DND-41 (cell line): ENCODE measurements at regions not wholly inside any gene's neighbourhood (a gene's known extent, or its start where the extent isn't known, plus 50 kb on each side); places are given as distances from the start of the nearest gene placed in this dataset.

Experiments
- ATAC-seq: fragments of 200-7000 bp; cut with Tn5 transposase; 3 replicates; pipeline ENCODE4 v1.9.1; 2021; ENCODE audit warnings: low read depth; ENCODE audit not compliant: insufficient read depth
- DNase-seq: peaks from one replicate; pipeline ENCODE4 v3.0.0-alpha.2; 2020
- H2AFZ ChIP-seq: 2 replicates; pipeline ENCODE4 v1.6.0; 2012; ENCODE audit warnings: low read depth, low read length
- H3K27ac ChIP-seq: 2 replicates; pipeline ENCODE4 v1.5.1; 2012; ENCODE audit warnings: low read length, inconsistent platforms
- H3K27me3 ChIP-seq: fragments of 200-600 bp; sonication (generic); 2 replicates; pipeline ENCODE4 v1.6.0; 2012; ENCODE audit warnings: low read length, mild to moderate bottlenecking, inconsistent platforms; ENCODE audit not compliant: insufficient read depth, poor library complexity
- H3K36me3 ChIP-seq: 2 replicates; pipeline ENCODE4 v1.5.1; 2012; ENCODE audit warnings: low read length, inconsistent platforms; ENCODE audit not compliant: insufficient read depth
- H3K4me1 ChIP-seq: 2 replicates; pipeline ENCODE4 v1.5.1; 2012; ENCODE audit warnings: mild to moderate bottlenecking, low read length; ENCODE audit not compliant: insufficient read depth
- H3K4me2 ChIP-seq: 2 replicates; pipeline ENCODE4 v1.6.0; 2012; ENCODE audit warnings: mild to moderate bottlenecking, moderate library complexity, low read length, inconsistent platforms; ENCODE audit not compliant: insufficient read depth
- H3K4me3 ChIP-seq, 2 experiments: fragments of 200-600 bp in 1 of 2; shearing (Covaris generic) in 1 of 2; 2 replicates each; pipeline ENCODE4 v1.5.1; 2012 to 2016; ENCODE audit warnings: inconsistent platforms in 2 of 2, low read length in 2 of 2, mild to moderate bottlenecking in 2 of 2, low read depth in 1 of 2, moderate library complexity in 1 of 2
- H3K79me2 ChIP-seq: 2 replicates; pipeline ENCODE4 v1.6.0; 2012; ENCODE audit warnings: low read length, inconsistent platforms; ENCODE audit not compliant: insufficient read depth
- H3K9ac ChIP-seq: 2 replicates; pipeline ENCODE4 v1.6.0; 2012; ENCODE audit warnings: low read depth, mild to moderate bottlenecking, inconsistent platforms, low read length, moderate library complexity
- H3K9me3 ChIP-seq: 2 replicates; pipeline ENCODE4 v1.5.1; 2012; ENCODE audit warnings: low read length, moderate library complexity, mild to moderate bottlenecking, inconsistent platforms; ENCODE audit not compliant: insufficient read depth, severe bottlenecking
- H4K20me1 ChIP-seq: 2 replicates; pipeline ENCODE4 v1.6.0; 2012; ENCODE audit warnings: low read length; ENCODE audit not compliant: insufficient read depth
- CTCF ChIP-seq: IDR thresholded peaks from 2 replicates; pipeline ENCODE4 v1.5.1; 2012; ENCODE audit warnings: borderline replicate concordance, low read length, moderate library complexity, mild to moderate bottlenecking; ENCODE audit not compliant: poor library complexity, severe bottlenecking; ENCODE audit errors: extremely low read depth
- EZH2 ChIP-seq: IDR thresholded peaks from 3 replicates; pipeline ENCODE4 v1.6.1; 2012; ENCODE audit warnings: borderline replicate concordance, low read depth, mild to moderate bottlenecking, moderate library complexity, low read length, inconsistent platforms; ENCODE audit not compliant: severe bottlenecking

- Histone ChIP-seq H3K79me2 (no peaks in the 10 kb centered on the region), H3K27me3 (no peaks in the 10 kb centered on the region), H3K9ac (no peak overlapping the region), H3K36me3 (no peaks in the 10 kb centered on the region), H2AFZ (no peak overlapping the region), H4K20me1 (no peaks in the 10 kb centered on the region), H3K4me1 (no peaks in the 10 kb centered on the region), H3K27ac (no peak overlapping the region), H3K4me3 (no peak overlapping the region), H3K9me3 (no peaks in the 10 kb centered on the region), H3K4me2 (no peak overlapping the region)
- DNase-seq (no peak), ATAC-seq (no peak)
- TF ChIP-seq EZH2 = no peak
- TF ChIP-seq CTCF = no peak
Measured at GRCh38 chrY:7923476-7924017, 1012.0 kb upstream of the AMELY start.

- H3K9me3 ChIP-seq = no peaks in the 10 kb centered on the region
- ATAC-seq (no peak), DNase-seq (no peak)
- no peak overlapping the region for H2AFZ ChIP-seq
- H3K4me2 ChIP-seq = no peak overlapping the region
- H3K36me3 ChIP-seq = no peaks in the 10 kb centered on the region
- H4K20me1 ChIP-seq = no peaks in the 10 kb centered on the region
- TF ChIP-seq EZH2 = no peak
- TF ChIP-seq CTCF = no peak
- no peaks in the 10 kb centered on the region for H3K79me2 ChIP-seq
- no peaks in the 10 kb centered on the region for H3K27me3 ChIP-seq
- H3K4me1 ChIP-seq = no peaks in the 10 kb centered on the region
- no peak overlapping the region for H3K27ac ChIP-seq
- H3K9ac ChIP-seq = no peak overlapping the region
- H3K4me3 ChIP-seq = no peak overlapping the region
Measured at GRCh38 chrY:7920382-7920781, 1008.8 kb upstream of the AMELY start.

GRCh38 chrY:7888506-7888905, 977.0 kb upstream of the AMELY start:
- no peaks in the 10 kb centered on the region for H3K4me1 ChIP-seq
- H3K9ac ChIP-seq = no peak overlapping the region
- H3K4me3 ChIP-seq = no peak overlapping the region
- no peak overlapping the region for H3K4me2 ChIP-seq
- H4K20me1 ChIP-seq = no peaks in the 10 kb centered on the region
- DNase-seq (no peak), ATAC-seq (no peak)
- no peaks in the 10 kb centered on the region for H3K79me2 ChIP-seq
- H3K27me3 ChIP-seq = no peaks in the 10 kb centered on the region
- no peaks in the 10 kb centered on the region for H3K9me3 ChIP-seq
- no peak overlapping the region for H3K27ac ChIP-seq
- TF ChIP-seq EZH2 (no peak), CTCF (no peak)
- no peak overlapping the region for H2AFZ ChIP-seq
- no peaks in the 10 kb centered on the region for H3K36me3 ChIP-seq

GRCh38 chrY:7881696-7882095, 970.1 kb upstream of the AMELY start:
- Histone ChIP-seq H4K20me1 (no peaks in the 10 kb centered on the region), H3K27me3 (no peaks in the 10 kb centered on the region), H3K27ac (no peak overlapping the region), H3K4me1 (no peaks in the 10 kb centered on the region), H3K9ac (no peak overlapping the region), H3K9me3 (no peaks in the 10 kb centered on the region), H3K4me3 (no peak overlapping the region), H3K36me3 (no peaks in the 10 kb centered on the region), H3K79me2 (no peaks in the 10 kb centered on the region), H3K4me2 (no peak overlapping the region), H2AFZ (no peak overlapping the region)
- no peak for ATAC-seq
- no peak for TF ChIP-seq EZH2
- TF ChIP-seq CTCF = no peak
- no peak for DNase-seq
